ENCODE measurements at regions not wholly inside any gene's neighbourhood (a gene's known extent, or its start where the extent isn't known, plus 50 kb on each side); places are given as distances from the start of the nearest gene placed in this dataset.

- DNase-seq: no peak
- no peak overlapping the region for H3K4me3 Mint-ChIP-seq
- peaks cover 68% of the 10 kb centered on the region for H3K4me1 Mint-ChIP-seq (ENCODE audit: low read depth)
- H3K27me3 Mint-ChIP-seq (ENCODE audit: insufficient read depth): peaks cover 5% of the 10 kb centered on the region
- TF ChIP-seq CTCF (IDR thresholded peaks at IDR 0.05): no peak
- peaks cover 4% of the 10 kb centered on the region; the same call in 1 of the 2 replicates for H3K36me3 Mint-ChIP-seq (ENCODE audit: low read depth)
- no peak overlapping the region for H3K27ac Mint-ChIP-seq
- H3K9me3 Mint-ChIP-seq: no peaks in the 10 kb centered on the region
Observed at GRCh38 chr13:44302940-44303575, 70.6 kb upstream of the SERP2 start.

- Mint-ChIP-seq H3K27ac (no peak overlapping the region), H3K27me3 (ENCODE audit: insufficient read depth) (peaks cover 5% of the 10 kb centered on the region), H3K4me1 (ENCODE audit: low read depth) (peaks cover 68% of the 10 kb centered on the region), H3K4me3 (no peak overlapping the region), H3K36me3 (ENCODE audit: low read depth) (peaks cover 4% of the 10 kb centered on the region; the same call in 1 of the 2 replicates), H3K9me3 (no peaks in the 10 kb centered on the region)
- DNase-seq: no peak
- TF ChIP-seq CTCF (IDR thresholded peaks at IDR 0.05): no peak
Observed at GRCh38 chr13:44303681-44304432, 69.8 kb upstream of the SERP2 start.

- no peak overlapping the region for H3K27ac Mint-ChIP-seq
- peaks cover 4% of the 10 kb centered on the region; the same call in 1 of the 2 replicates for H3K36me3 Mint-ChIP-seq (ENCODE audit: low read depth)
- no peak for TF ChIP-seq CTCF (IDR thresholded peaks at IDR 0.05)
- no peaks in the 10 kb centered on the region for H3K9me3 Mint-ChIP-seq
- H3K27me3 Mint-ChIP-seq (ENCODE audit: insufficient read depth): peaks cover 5% of the 10 kb centered on the region
- no peak overlapping the region for H3K4me3 Mint-ChIP-seq
- DNase-seq: no peak
- peaks cover 63% of the 10 kb centered on the region for H3K4me1 Mint-ChIP-seq (ENCODE audit: low read depth)
Observed at GRCh38 chr13:44304433-44304725, 69.2 kb upstream of the SERP2 start.

- peak overlapping the region; percentile 90 for H3K27ac Mint-ChIP-seq
- peaks cover 66% of the 10 kb centered on the region for H3K4me1 Mint-ChIP-seq (ENCODE audit: low read depth)
- no peak for TF ChIP-seq CTCF (IDR thresholded peaks at IDR 0.05)
- H3K36me3 Mint-ChIP-seq (ENCODE audit: low read depth): peaks cover 4% of the 10 kb centered on the region; the same call in 1 of the 2 replicates
- no peak overlapping the region for H3K4me3 Mint-ChIP-seq
- peaks cover 9% of the 10 kb centered on the region for H3K27me3 Mint-ChIP-seq (ENCODE audit: insufficient read depth)
- DNase-seq: no peak
- H3K9me3 Mint-ChIP-seq: no peaks in the 10 kb centered on the region
Observed at GRCh38 chr13:44305286-44305685, 68.3 kb upstream of the SERP2 start.

- no peaks in the 10 kb centered on the region for H3K9me3 Mint-ChIP-seq
- H3K27me3 Mint-ChIP-seq (ENCODE audit: insufficient read depth): peaks cover 9% of the 10 kb centered on the region
- no peak for TF ChIP-seq CTCF (IDR thresholded peaks at IDR 0.05)
- H3K4me3 Mint-ChIP-seq: peak overlapping the region; percentile 62
- peaks cover 4% of the 10 kb centered on the region; the same call in 1 of the 2 replicates for H3K36me3 Mint-ChIP-seq (ENCODE audit: low read depth)
- peak overlapping the region; percentile 90 for H3K27ac Mint-ChIP-seq
- no peak for DNase-seq
- peaks cover 66% of the 10 kb centered on the region for H3K4me1 Mint-ChIP-seq (ENCODE audit: low read depth)
Observed at GRCh38 chr13:44305917-44306370, 67.7 kb upstream of the SERP2 start.

Data from HFFc6 (cell line).